Neural crest cell (in vitro differentiated cells): ENCODE measurements at regions not wholly inside any gene's neighbourhood (a gene's known extent, or its start where the extent isn't known, plus 50 kb on each side); places are given as distances from the start of the nearest gene placed in this dataset.

Experiments
- DNase-seq: peaks from one replicate; pipeline ENCODE4 v3.0.0; 2021; ENCODE audit warnings: low read depth, mixed read lengths, low spot score
- H3K27ac Mint-ChIP-seq: one replicate; pipeline ENCODE4 v1.8.0; 2021; ENCODE audit warnings: mild to moderate bottlenecking, mixed read lengths; ENCODE audit not compliant: unreplicated experiment
- H3K27me3 Mint-ChIP-seq: 2 replicates; pipeline ENCODE4 v1.8.0; 2021; ENCODE audit warnings: low read depth, mild to moderate bottlenecking, mixed read lengths
- H3K36me3 Mint-ChIP-seq: 2 replicates; pipeline ENCODE4 v1.8.0; 2021; ENCODE audit warnings: low read depth, mild to moderate bottlenecking, mixed read lengths
- H3K4me1 Mint-ChIP-seq: 2 replicates; pipeline ENCODE4 v1.8.0; 2021; ENCODE audit warnings: mixed read lengths
- H3K4me3 Mint-ChIP-seq: one replicate; pipeline ENCODE4 v1.8.0; 2021; ENCODE audit warnings: mild to moderate bottlenecking, mixed read lengths
- H3K9me3 Mint-ChIP-seq: 2 replicates; pipeline ENCODE4 v1.8.0; 2021; ENCODE audit warnings: mixed read lengths
- CTCF ChIP-seq: fragments of 200-600 bp; sonication (generic); conservative IDR thresholded peaks from 2 replicates; pipeline ENCODE4 v1.5.0; 2021; ENCODE audit warnings: antibody characterized with exemption, mild to moderate bottlenecking

GRCh38 chr7:55690-56248 lies 136.6 kb upstream of the FAM20C start:
- H3K27me3 Mint-ChIP-seq = peaks cover 3% of the 10 kb centered on the region
- no peaks in the 10 kb centered on the region for H3K4me1 Mint-ChIP-seq

DNA sequence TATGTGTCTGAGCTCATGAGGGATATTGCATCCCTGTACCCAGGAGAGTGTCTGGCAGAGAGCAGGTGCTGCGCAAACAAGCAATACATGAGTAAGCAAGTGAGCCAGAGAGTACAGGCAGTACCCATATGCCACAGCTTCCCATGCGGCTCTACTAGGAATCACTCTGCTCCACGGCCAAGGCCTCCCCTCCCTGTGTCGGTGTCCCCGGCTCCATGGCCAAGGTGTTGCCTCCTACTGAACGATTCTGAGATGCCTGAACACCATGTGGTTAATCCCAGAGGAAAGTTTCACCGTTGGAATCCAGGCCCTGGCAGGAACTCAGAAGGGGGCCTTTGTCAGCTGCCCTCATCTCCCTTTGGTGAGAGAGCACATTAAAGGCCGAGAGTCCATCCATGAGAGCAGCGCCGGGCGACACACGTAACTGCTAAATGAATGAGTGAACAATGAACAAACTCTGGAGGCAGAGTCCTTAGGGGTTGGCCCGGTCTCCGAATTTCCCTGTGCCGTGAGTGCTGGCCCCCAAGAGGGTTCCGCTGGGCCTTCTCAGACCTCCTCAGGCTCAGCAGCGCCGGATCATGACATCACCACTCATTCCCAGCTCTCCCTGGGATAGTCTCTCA lies 136.0 kb upstream of the FAM20C start:
- Mint-ChIP-seq H3K9me3 (peaks cover 2% of the 10 kb centered on the region), H3K27ac (no peak overlapping the region), H3K27me3 (no peaks in the 10 kb centered on the region), H3K4me3 (no peak overlapping the region), H3K36me3 (no peaks in the 10 kb centered on the region), H3K4me1 (peaks cover 2% of the 10 kb centered on the region)
- no peak for DNase-seq
- no peak for TF ChIP-seq CTCF

More at GRCh38 chr7:55690-56248, 136.6 kb upstream of the FAM20C start:
- H3K36me3 Mint-ChIP-seq = no peaks in the 10 kb centered on the region
- TF ChIP-seq CTCF = no peak
- DNase-seq = no peak
- H3K9me3 Mint-ChIP-seq = peaks cover 2% of the 10 kb centered on the region
- H3K27ac Mint-ChIP-seq = no peak overlapping the region
- no peak overlapping the region for H3K4me3 Mint-ChIP-seq

GRCh38 chr7:57071-57470 lies 135.3 kb upstream of the FAM20C start:
- Mint-ChIP-seq H3K27ac (no peak overlapping the region), H3K4me3 (no peak overlapping the region), H3K4me1 (peaks cover 9% of the 10 kb centered on the region), H3K27me3 (no peaks in the 10 kb centered on the region), H3K36me3 (no peaks in the 10 kb centered on the region), H3K9me3 (peaks cover 2% of the 10 kb centered on the region)
- no peak for DNase-seq
- TF ChIP-seq CTCF = no peak

DNA sequence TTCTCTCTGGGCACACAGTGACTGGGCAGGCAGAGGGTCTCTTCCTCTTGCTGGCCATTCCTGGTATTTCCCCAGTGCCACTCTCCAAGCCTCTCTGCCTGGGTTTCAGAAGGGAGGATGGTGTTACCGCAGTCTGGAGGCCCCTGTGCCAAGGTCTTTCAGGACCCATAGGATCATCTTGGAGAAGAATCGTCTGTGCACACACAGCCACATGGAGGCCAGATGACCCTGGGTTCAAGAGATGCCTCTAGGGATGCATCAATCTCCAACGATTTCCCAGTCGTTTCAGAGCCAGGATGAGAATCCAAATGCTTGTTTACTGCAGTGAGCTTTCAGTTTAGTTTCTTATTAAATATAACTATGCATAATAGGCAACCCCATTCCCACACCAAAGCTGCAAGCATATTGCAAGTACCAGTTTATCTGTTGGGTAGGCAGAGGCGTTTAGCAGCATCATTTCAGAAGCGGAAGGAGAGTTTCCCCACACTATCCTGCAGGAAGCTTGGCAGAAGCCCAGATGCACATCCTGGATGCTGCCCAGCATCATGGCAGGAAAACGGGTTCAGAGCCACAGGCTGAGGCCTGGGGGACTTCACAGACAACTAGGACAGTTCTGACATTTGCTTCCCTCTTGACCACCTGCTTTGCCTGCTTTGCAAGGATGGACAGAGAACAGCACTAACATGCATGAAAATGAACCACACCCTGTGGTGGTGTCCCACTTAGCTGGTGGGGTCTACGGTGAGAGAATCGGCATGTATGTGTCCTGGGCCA lies 134.7 kb upstream of the FAM20C start:
- peaks cover 1% of the 10 kb centered on the region for H3K9me3 Mint-ChIP-seq
- no peaks in the 10 kb centered on the region for H3K36me3 Mint-ChIP-seq
- H3K27ac Mint-ChIP-seq = no peak overlapping the region
- H3K4me1 Mint-ChIP-seq = peaks cover 12% of the 10 kb centered on the region
- no peak for DNase-seq
- TF ChIP-seq CTCF = no peak
- no peaks in the 10 kb centered on the region for H3K27me3 Mint-ChIP-seq
- no peak overlapping the region for H3K4me3 Mint-ChIP-seq

DNA sequence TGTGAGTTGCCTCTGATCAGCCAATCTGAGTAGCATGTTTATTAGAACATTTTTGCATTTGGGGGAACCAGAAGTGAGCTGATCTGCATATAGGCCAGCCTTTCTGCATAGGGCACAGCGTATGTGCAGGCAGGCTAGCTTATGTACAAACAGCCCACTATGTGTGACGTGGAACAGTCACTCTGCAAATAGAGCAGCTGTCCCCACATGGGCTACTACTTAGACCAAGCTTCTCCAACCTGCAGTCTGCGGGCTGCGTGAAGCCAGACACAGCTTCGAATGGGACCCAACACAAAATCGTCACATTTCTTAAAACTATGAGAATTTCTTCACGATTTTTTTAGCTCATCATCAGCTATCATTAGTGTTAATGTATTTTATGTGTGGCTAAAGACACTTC lies 134.1 kb upstream of the FAM20C start:
- H3K4me3 Mint-ChIP-seq = no peak overlapping the region

More for the DNA sequence above, 134.1 kb upstream of the FAM20C start:
- no peaks in the 10 kb centered on the region for H3K27me3 Mint-ChIP-seq
- TF ChIP-seq CTCF = no peak
- peaks cover 12% of the 10 kb centered on the region for H3K4me1 Mint-ChIP-seq
- H3K27ac Mint-ChIP-seq = no peak overlapping the region
- no peaks in the 10 kb centered on the region for H3K9me3 Mint-ChIP-seq
- no peaks in the 10 kb centered on the region for H3K36me3 Mint-ChIP-seq
- DNase-seq = no peak
